Activated naive CD8-positive, alpha-beta T cell treated with anti-CD3 and anti-CD28 coated beads for 36 hours (primary cell): ENCODE measurements at regions not wholly inside any gene's neighbourhood (a gene's known extent, or its start where the extent isn't known, plus 50 kb on each side); places are given as distances from the start of the nearest gene placed in this dataset.

ENCODE experiments used
- DNase-seq: peaks from one replicate; pipeline ENCODE4 v3.0.0; 2021
- H3K27ac Mint-ChIP-seq: one replicate; pipeline ENCODE4 v1.8.0; 2022; ENCODE audit warnings: mild to moderate bottlenecking, moderate library complexity, mixed read lengths
- H3K27me3 Mint-ChIP-seq: one replicate; pipeline ENCODE4 v1.8.0; 2022; ENCODE audit warnings: mild to moderate bottlenecking, mixed read lengths
- H3K36me3 Mint-ChIP-seq: one replicate; pipeline ENCODE4 v1.8.0; 2021; ENCODE audit warnings: mild to moderate bottlenecking, mixed read lengths
- H3K4me1 Mint-ChIP-seq: one replicate; pipeline ENCODE4 v1.8.0; 2021; ENCODE audit warnings: mixed read lengths
- H3K4me3 Mint-ChIP-seq: one replicate; pipeline ENCODE4 v1.8.0; 2022; ENCODE audit warnings: mild to moderate bottlenecking, moderate library complexity, mixed read lengths
- H3K9me3 Mint-ChIP-seq: one replicate; pipeline ENCODE4 v1.8.0; 2022; ENCODE audit warnings: mixed read lengths

DNA sequence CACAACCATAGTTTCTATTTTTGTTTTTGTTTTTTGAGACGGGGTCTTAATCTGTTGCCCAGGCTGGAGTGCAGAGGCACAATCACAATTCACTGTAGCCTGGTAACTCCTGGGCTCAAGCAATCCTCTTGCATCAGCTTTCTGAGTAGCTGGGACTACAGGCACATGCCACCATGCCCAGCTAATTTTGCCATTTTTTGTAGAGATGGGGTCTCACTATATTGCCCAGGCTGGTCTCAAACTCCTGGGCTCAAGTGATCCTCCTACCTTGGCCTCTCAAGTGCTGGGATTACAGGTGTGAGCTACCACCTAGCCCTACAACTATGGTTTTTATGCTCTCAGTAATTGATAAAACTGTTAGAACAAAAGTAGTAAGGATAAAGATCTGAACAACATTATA, 147.5 kb upstream of the SHB start:
- H3K27ac Mint-ChIP-seq = no peak overlapping the region
- no peaks in the 10 kb centered on the region for H3K36me3 Mint-ChIP-seq
- H3K4me3 Mint-ChIP-seq = no peak overlapping the region
- H3K4me1 Mint-ChIP-seq = no peaks in the 10 kb centered on the region
- H3K9me3 Mint-ChIP-seq = no peaks in the 10 kb centered on the region
- H3K27me3 Mint-ChIP-seq = no peaks in the 10 kb centered on the region
- DNase-seq = no peak

DNA sequence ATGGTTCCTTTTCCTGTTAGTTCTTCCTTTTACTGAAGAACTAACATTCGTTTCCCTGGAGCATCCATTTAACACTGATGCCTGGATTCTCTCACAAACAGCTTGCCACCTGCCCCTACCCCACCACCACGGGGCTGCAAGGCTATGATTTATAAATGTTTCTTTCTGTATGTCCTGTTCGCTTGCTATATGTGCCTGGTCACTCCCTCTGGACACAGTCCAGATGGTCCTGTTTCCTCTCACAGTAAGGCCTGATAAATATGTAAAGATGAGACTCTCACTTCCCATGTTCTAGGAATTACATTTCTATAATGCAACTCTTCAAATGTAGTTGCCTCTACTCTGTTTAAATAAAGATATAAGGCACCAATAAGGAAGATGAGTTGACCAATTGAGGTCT, 146.4 kb upstream of the SHB start:
- Mint-ChIP-seq H3K27me3 (no peaks in the 10 kb centered on the region), H3K9me3 (no peaks in the 10 kb centered on the region), H3K27ac (no peak overlapping the region), H3K4me3 (no peak overlapping the region), H3K4me1 (no peaks in the 10 kb centered on the region), H3K36me3 (no peaks in the 10 kb centered on the region)
- no peak for DNase-seq

DNA sequence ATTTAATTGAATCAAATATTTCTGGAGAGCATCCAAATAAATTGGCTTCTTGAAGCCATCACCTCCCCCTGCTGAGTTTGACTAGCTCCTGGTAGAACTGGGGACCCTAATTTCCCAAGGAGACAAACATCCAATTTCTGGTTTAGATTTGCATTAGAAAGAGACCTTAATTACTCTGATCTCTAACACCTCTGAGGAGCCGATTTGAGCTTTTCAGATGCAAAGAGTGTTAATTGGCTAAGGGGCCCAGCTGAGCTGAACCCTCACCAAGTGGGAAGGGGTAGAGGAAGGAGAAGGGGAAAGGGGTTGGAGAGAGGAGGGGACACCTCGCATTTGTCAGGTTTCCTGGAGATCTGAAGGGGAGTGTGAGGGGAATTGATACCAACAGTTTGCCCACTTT, 145.4 kb upstream of the SHB start:
- no peaks in the 10 kb centered on the region for H3K36me3 Mint-ChIP-seq

DNA sequence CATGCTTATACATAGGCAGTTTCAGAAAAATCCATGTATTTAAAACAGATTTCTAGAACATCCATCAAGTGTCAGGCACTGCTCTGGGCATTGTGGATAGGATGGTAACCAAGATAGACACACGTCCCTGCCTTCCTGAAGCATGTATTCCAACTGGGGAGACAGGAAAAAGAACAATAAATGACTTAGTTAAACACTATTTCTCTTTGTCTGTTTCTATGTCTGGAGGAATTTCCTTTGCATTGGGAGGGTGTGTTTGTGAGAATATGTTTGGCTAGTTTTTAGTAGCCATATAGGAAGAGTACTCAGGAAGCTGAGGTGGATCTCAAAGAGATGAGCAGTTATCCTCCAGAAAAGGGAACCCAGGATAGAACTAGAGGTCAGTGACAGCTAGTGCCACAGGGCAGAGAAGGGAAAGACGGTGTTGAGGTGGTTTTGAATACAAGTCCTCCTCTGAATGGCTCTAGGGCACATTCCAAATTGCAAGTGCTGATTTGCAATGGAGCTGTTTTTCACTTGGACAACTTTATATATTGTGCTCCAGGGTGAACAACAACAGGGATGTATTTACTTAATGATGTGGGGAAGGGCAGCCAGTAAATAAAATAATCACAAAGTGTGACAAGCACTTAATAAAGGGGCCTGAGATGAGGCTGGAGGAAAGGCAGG, 144.7 kb upstream of the SHB start:
- no peaks in the 10 kb centered on the region for H3K36me3 Mint-ChIP-seq
- no peak for DNase-seq
- H3K27ac Mint-ChIP-seq = no peak overlapping the region
- no peaks in the 10 kb centered on the region for H3K9me3 Mint-ChIP-seq
- H3K4me3 Mint-ChIP-seq = no peak overlapping the region
- no peaks in the 10 kb centered on the region for H3K4me1 Mint-ChIP-seq
- no peaks in the 10 kb centered on the region for H3K27me3 Mint-ChIP-seq

More for the DNA sequence above, 145.4 kb upstream of the SHB start:
- Mint-ChIP-seq H3K4me1 (no peaks in the 10 kb centered on the region), H3K9me3 (no peaks in the 10 kb centered on the region), H3K27me3 (no peaks in the 10 kb centered on the region), H3K4me3 (no peak overlapping the region), H3K27ac (no peak overlapping the region)
- DNase-seq = no peak

- H3K36me3 Mint-ChIP-seq = no peaks in the 10 kb centered on the region
- no peaks in the 10 kb centered on the region for H3K27me3 Mint-ChIP-seq
- no peak overlapping the region for H3K27ac Mint-ChIP-seq
- DNase-seq = no peak
- H3K4me1 Mint-ChIP-seq = no peaks in the 10 kb centered on the region
- no peak overlapping the region for H3K4me3 Mint-ChIP-seq
- H3K9me3 Mint-ChIP-seq = no peaks in the 10 kb centered on the region
Observed at GRCh38 chr9:38212016-38212415, 143.0 kb upstream of the SHB start.

GRCh38 chr9:38211002-38211401, 142.0 kb upstream of the SHB start:
- Mint-ChIP-seq H3K27me3 (no peaks in the 10 kb centered on the region), H3K9me3 (no peaks in the 10 kb centered on the region), H3K36me3 (no peaks in the 10 kb centered on the region)

GRCh38 chr9:38208206-38208901, 139.3 kb upstream of the SHB start:
- H3K36me3 Mint-ChIP-seq = no peaks in the 10 kb centered on the region
- no peaks in the 10 kb centered on the region for H3K4me1 Mint-ChIP-seq
- DNase-seq = no peak
- no peaks in the 10 kb centered on the region for H3K27me3 Mint-ChIP-seq
- H3K9me3 Mint-ChIP-seq = no peaks in the 10 kb centered on the region
- no peak overlapping the region for H3K4me3 Mint-ChIP-seq
- no peak overlapping the region for H3K27ac Mint-ChIP-seq

More at GRCh38 chr9:38211002-38211401, 142.0 kb upstream of the SHB start:
- Mint-ChIP-seq H3K4me1 (no peaks in the 10 kb centered on the region), H3K27ac (no peak overlapping the region), H3K4me3 (no peak overlapping the region)
- DNase-seq = no peak

DNA sequence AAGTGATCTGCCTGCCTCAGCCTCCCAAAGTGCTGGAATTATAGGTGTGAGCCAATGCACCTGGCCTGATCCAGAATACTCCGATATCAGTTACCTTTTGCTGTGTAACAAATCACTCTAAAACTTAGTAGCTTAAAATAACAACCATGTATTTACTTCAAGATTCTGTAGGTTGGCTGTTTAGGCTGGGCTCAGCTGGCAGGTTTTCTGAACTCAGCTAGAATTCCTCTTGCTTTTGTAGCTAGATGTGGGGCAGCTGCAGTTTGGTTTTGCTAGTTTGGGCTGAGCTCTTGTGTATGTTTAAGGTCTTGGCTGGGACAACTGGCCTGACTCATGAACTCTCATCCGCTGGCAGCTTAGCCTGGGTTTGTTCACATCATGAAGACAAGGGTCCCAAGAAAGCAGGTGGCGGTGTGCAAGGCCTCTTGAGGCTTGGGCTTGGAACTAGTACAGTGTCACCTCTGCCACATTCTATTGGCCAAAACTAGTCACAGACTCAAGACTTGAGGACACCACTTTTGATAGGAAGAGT, 138.3 kb upstream of the SHB start:
- DNase-seq = no peak
- Mint-ChIP-seq H3K4me1 (no peaks in the 10 kb centered on the region), H3K27ac (no peak overlapping the region), H3K27me3 (no peaks in the 10 kb centered on the region), H3K36me3 (no peaks in the 10 kb centered on the region), H3K4me3 (no peak overlapping the region), H3K9me3 (no peaks in the 10 kb centered on the region)

- H3K27ac Mint-ChIP-seq = no peak overlapping the region
- no peaks in the 10 kb centered on the region for H3K4me1 Mint-ChIP-seq
- no peaks in the 10 kb centered on the region for H3K27me3 Mint-ChIP-seq
- H3K9me3 Mint-ChIP-seq = no peaks in the 10 kb centered on the region
- H3K4me3 Mint-ChIP-seq = no peak overlapping the region
- H3K36me3 Mint-ChIP-seq = no peaks in the 10 kb centered on the region
- no peak for DNase-seq
Observed at GRCh38 chr9:38205279-38205678, 136.3 kb upstream of the SHB start.

DNA sequence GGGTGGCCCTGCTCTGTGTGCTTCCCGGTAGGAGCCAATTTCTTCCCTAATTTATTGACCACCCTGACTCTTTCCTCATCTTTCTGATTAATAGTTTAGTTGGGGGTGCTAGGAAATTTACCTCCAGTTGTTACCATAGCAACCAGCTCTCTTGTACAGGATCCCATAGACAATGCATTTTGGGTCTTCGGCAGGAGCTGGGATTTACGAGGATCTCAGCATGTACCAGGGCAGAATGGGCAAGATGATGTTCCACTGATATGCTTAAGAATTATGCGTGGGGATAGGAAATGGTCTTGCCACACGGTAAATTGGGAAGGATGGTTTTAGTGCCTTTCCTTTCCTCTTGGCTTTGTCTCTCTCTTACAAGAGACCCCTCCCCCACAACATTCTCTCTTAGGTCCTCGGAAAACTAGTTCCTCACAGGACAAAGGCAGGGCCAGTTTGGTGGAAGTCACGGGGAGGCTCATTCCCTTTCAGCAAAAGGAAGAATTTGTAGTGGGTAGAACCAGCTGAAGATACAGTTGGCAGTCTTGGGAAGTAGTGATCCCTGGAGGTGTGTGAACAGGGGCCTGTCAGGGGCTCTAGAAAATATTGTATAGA, 133.4 kb upstream of the SHB start:
- Mint-ChIP-seq H3K4me3 (no peak overlapping the region), H3K9me3 (no peaks in the 10 kb centered on the region)

GRCh38 chr9:38201844-38202243, 132.8 kb upstream of the SHB start:
- H3K27me3 Mint-ChIP-seq = no peaks in the 10 kb centered on the region
- no peak for DNase-seq
- no peak overlapping the region for H3K27ac Mint-ChIP-seq
- H3K36me3 Mint-ChIP-seq = no peaks in the 10 kb centered on the region
- no peaks in the 10 kb centered on the region for H3K9me3 Mint-ChIP-seq
- H3K4me1 Mint-ChIP-seq = no peaks in the 10 kb centered on the region
- H3K4me3 Mint-ChIP-seq = no peak overlapping the region

More for the DNA sequence above, 133.4 kb upstream of the SHB start:
- H3K36me3 Mint-ChIP-seq = no peaks in the 10 kb centered on the region
- no peaks in the 10 kb centered on the region for H3K27me3 Mint-ChIP-seq
- no peak for DNase-seq
- H3K4me1 Mint-ChIP-seq = no peaks in the 10 kb centered on the region
- H3K27ac Mint-ChIP-seq = no peak overlapping the region

DNA sequence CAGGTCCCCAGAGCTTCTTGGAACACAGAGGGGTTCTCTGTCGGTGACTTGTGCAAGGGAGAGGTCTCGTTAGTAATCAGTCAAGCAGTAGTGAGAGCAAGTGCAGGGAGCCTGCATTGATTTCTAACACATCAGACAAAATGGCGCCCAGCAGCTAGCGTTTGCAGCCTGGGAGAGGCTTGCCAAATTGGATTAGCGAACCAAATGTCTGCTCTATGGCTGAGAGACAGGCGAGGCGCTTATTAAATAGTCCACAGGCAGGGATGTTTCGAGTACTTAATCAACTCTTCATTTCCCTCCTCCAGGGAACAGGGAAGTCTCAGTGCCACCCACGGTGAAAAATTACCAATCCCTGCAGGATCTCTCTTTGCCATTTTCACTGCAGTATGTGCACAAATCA, 131.4 kb upstream of the SHB start:
- Mint-ChIP-seq H3K4me3 (no peak overlapping the region), H3K9me3 (no peaks in the 10 kb centered on the region), H3K27me3 (no peaks in the 10 kb centered on the region), H3K27ac (no peak overlapping the region), H3K36me3 (no peaks in the 10 kb centered on the region), H3K4me1 (no peaks in the 10 kb centered on the region)
- DNase-seq = no peak

GRCh38 chr9:38198140-38198539, 129.1 kb upstream of the SHB start:
- Mint-ChIP-seq H3K4me3 (no peak overlapping the region), H3K4me1 (no peaks in the 10 kb centered on the region), H3K36me3 (no peaks in the 10 kb centered on the region), H3K27ac (no peak overlapping the region), H3K27me3 (no peaks in the 10 kb centered on the region), H3K9me3 (no peaks in the 10 kb centered on the region)
- no peak for DNase-seq

- Mint-ChIP-seq H3K27ac (no peak overlapping the region), H3K9me3 (no peaks in the 10 kb centered on the region), H3K4me3 (no peak overlapping the region), H3K36me3 (no peaks in the 10 kb centered on the region), H3K27me3 (no peaks in the 10 kb centered on the region), H3K4me1 (no peaks in the 10 kb centered on the region)
- DNase-seq = no peak
Observed at GRCh38 chr9:38196714-38197113, 127.7 kb upstream of the SHB start.

- Mint-ChIP-seq H3K27me3 (no peaks in the 10 kb centered on the region), H3K36me3 (no peaks in the 10 kb centered on the region), H3K9me3 (no peaks in the 10 kb centered on the region), H3K4me1 (no peaks in the 10 kb centered on the region), H3K4me3 (no peak overlapping the region), H3K27ac (no peak overlapping the region)
- no peak for DNase-seq
Observed at GRCh38 chr9:38195737-38196161, 126.7 kb upstream of the SHB start.

DNA sequence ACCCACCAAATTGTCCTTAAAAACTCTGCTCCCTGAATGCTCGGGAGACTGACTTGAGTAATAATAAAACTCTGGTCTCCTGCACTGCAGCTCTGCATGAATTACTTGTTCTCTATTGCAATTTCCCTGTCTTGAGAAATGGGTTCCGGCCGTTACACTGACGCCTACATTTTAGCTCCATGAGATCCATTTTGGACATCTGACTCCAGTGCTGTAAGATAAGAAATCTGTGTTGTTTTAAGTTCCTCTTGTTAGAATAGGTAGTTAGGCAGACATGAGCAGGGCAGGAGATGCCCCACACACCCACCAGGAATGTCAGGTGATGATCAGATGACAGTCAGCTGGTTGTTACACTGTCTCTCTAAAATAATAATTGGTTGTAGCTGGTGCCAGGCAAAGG, 125.8 kb upstream of the SHB start:
- DNase-seq = no peak
- H3K4me1 Mint-ChIP-seq = no peaks in the 10 kb centered on the region
- H3K9me3 Mint-ChIP-seq = no peaks in the 10 kb centered on the region
- no peaks in the 10 kb centered on the region for H3K36me3 Mint-ChIP-seq
- no peak overlapping the region for H3K27ac Mint-ChIP-seq
- H3K4me3 Mint-ChIP-seq = no peak overlapping the region
- H3K27me3 Mint-ChIP-seq = no peaks in the 10 kb centered on the region
